Mesendoderm (in vitro differentiated cells): ENCODE measurements at regions not wholly inside any gene's neighbourhood (a gene's known extent, or its start where the extent isn't known, plus 50 kb on each side); places are given as distances from the start of the nearest gene placed in this dataset.

Experiments used
- DNase-seq: peaks from one replicate; pipeline ENCODE4 v3.0.0; 2013
- H2AK5ac ChIP-seq: 2 replicates; pipeline ENCODE4 v1.6.1; 2013; ENCODE audit warnings: low read length, inconsistent platforms
- H2BK120ac ChIP-seq: 2 replicates; pipeline ENCODE4 v1.6.1; 2013; ENCODE audit warnings: low read depth, mild to moderate bottlenecking, low read length, moderate library complexity, mixed read lengths
- H2BK15ac ChIP-seq: replicated peaks from 2 replicates; pipeline ENCODE4 v1.6.1; 2013; ENCODE audit warnings: low read depth, mild to moderate bottlenecking, moderate library complexity
- H2BK5ac ChIP-seq: 2 replicates; pipeline ENCODE4 v1.6.1; 2013; ENCODE audit warnings: low read length, inconsistent platforms
- H3K18ac ChIP-seq: 2 replicates; pipeline ENCODE4 v1.6.1; 2013; ENCODE audit warnings: mild to moderate bottlenecking, low read length, mixed read lengths
- H3K23ac ChIP-seq: one replicate; pipeline ENCODE4 v1.6.1; 2013; ENCODE audit warnings: low read length
- H3K27ac ChIP-seq: 2 replicates; pipeline ENCODE4 v1.5.1; 2013; ENCODE audit warnings: low read depth, mild to moderate bottlenecking, inconsistent platforms, low read length, moderate library complexity
- H3K27me3 ChIP-seq: 2 replicates; pipeline ENCODE4 v1.6.1; 2013; ENCODE audit warnings: low read length, control low read depth, mild to moderate bottlenecking, inconsistent platforms; ENCODE audit not compliant: insufficient read depth, poor library complexity
- H3K36me3 ChIP-seq: 2 replicates; pipeline ENCODE4 v1.6.1; 2013; ENCODE audit warnings: low read length, inconsistent platforms; ENCODE audit not compliant: control insufficient read depth, insufficient read depth
- H3K4ac ChIP-seq: one replicate; pipeline ENCODE4 v1.6.1; 2013; ENCODE audit warnings: low read depth, mild to moderate bottlenecking, low read length, moderate library complexity
- H3K4me1 ChIP-seq: 2 replicates; pipeline ENCODE4 v1.6.1; 2013; ENCODE audit warnings: low read depth, low read length, inconsistent platforms; ENCODE audit not compliant: control insufficient read depth
- H3K4me2 ChIP-seq: 2 replicates; pipeline ENCODE4 v1.6.1; 2013; ENCODE audit warnings: low read length
- H3K4me3 ChIP-seq: 2 replicates; pipeline ENCODE4 v1.5.1; 2013; ENCODE audit warnings: mild to moderate bottlenecking, low read length
- H3K56ac ChIP-seq: one replicate; pipeline ENCODE4 v1.6.1; 2013; ENCODE audit warnings: low read length
- H3K79me1 ChIP-seq: 2 replicates; pipeline ENCODE4 v1.6.1; 2013; ENCODE audit warnings: low read length, inconsistent platforms
- H3K79me2 ChIP-seq: 2 replicates; pipeline ENCODE4 v1.6.1; 2013; ENCODE audit warnings: mild to moderate bottlenecking, low read length; ENCODE audit not compliant: control insufficient read depth, insufficient read depth
- H3K9ac ChIP-seq: 2 replicates; pipeline ENCODE4 v1.6.1; 2013; ENCODE audit warnings: low read length, inconsistent platforms
- H4K5ac ChIP-seq: one replicate; pipeline ENCODE4 v1.6.1; 2013; ENCODE audit warnings: low read length
- H4K8ac ChIP-seq: one replicate; pipeline ENCODE4 v1.6.1; 2013; ENCODE audit warnings: low read depth, mild to moderate bottlenecking, control low read depth, low read length, moderate library complexity
- WGBS: extraction: QIAGEN DNeasy Blood & Tissue Kit; methylation state at CpG from one replicate; pipeline ENCODE4 v1.1.7; 2013; ENCODE audit warnings: low lambda C conversion rate, missing lambda C conversion rate; ENCODE audit not compliant: insufficient coverage; ENCODE audit errors: extremely low coverage; 5-methylcytosine and 5-hydroxymethylcytosine counted together

- no peak overlapping the region for H4K5ac ChIP-seq
- H3K27me3 ChIP-seq: no peaks in the 10 kb centered on the region
- peaks cover 2% of the 10 kb centered on the region for H3K4me1 ChIP-seq
- H3K4me3 ChIP-seq: no peak overlapping the region
- no peak overlapping the region for H4K8ac ChIP-seq
- no peak for DNase-seq
- no peak overlapping the region for H3K4me2 ChIP-seq
- H3K79me2 ChIP-seq: no peaks in the 10 kb centered on the region
- no peak overlapping the region for H3K9ac ChIP-seq
- no peak overlapping the region for H2AK5ac ChIP-seq
- H3K56ac ChIP-seq: no peak overlapping the region
- no peak overlapping the region for H3K4ac ChIP-seq
- no peaks in the 10 kb centered on the region for H3K79me1 ChIP-seq
- no peak overlapping the region for H3K18ac ChIP-seq
- no peak overlapping the region for H2BK15ac ChIP-seq
- H3K27ac ChIP-seq: no peak overlapping the region
- no peak overlapping the region for H3K23ac ChIP-seq
- H2BK120ac ChIP-seq: no peak overlapping the region
- H2BK5ac ChIP-seq: no peak overlapping the region
- no peaks in the 10 kb centered on the region for H3K36me3 ChIP-seq
Measured at GRCh38 chr20:47999166-47999565, 213.9 kb upstream of the SULF2 start.

- no peak overlapping the region for H3K18ac ChIP-seq
- no peak overlapping the region for H3K56ac ChIP-seq
- no peak overlapping the region for H4K8ac ChIP-seq
- no peaks in the 10 kb centered on the region for H3K79me2 ChIP-seq
- no peak overlapping the region for H2AK5ac ChIP-seq
- no peak overlapping the region for H2BK5ac ChIP-seq
- H2BK15ac ChIP-seq: no peak overlapping the region
- H3K27me3 ChIP-seq: no peaks in the 10 kb centered on the region
- no peak overlapping the region for H3K4me2 ChIP-seq
- peaks cover 2% of the 10 kb centered on the region for H3K4me1 ChIP-seq
- H3K9ac ChIP-seq: no peak overlapping the region
- no peaks in the 10 kb centered on the region for H3K36me3 ChIP-seq
- DNase-seq: peak; percentile 83
- no peak overlapping the region for H3K4me3 ChIP-seq
- H3K4ac ChIP-seq: no peak overlapping the region
- WGBS: no CpG with 5 or more reads among the region's 5 CpGs
- H3K79me1 ChIP-seq: no peaks in the 10 kb centered on the region
- no peak overlapping the region for H4K5ac ChIP-seq
- H3K27ac ChIP-seq: no peak overlapping the region
- H2BK120ac ChIP-seq: no peak overlapping the region
- H3K23ac ChIP-seq: no peak overlapping the region
Measured at GRCh38 chr20:47998736-47999135, 213.5 kb upstream of the SULF2 start.

GRCh38 chr20:47995661-47996060, 210.4 kb upstream of the SULF2 start:
- no peak overlapping the region for H4K8ac ChIP-seq
- H3K4me3 ChIP-seq: no peak overlapping the region

GRCh38 chr20:47993817-47994216, 208.5 kb upstream of the SULF2 start:
- no peak overlapping the region for H2BK5ac ChIP-seq
- no peak overlapping the region for H3K18ac ChIP-seq
- H2AK5ac ChIP-seq: no peak overlapping the region
- no CpG with 5 or more reads among the region's 3 CpGs for WGBS
- no peak overlapping the region for H3K56ac ChIP-seq
- H3K4me2 ChIP-seq: no peak overlapping the region
- no peak overlapping the region for H3K23ac ChIP-seq
- no peak overlapping the region for H3K4me3 ChIP-seq
- no peak overlapping the region for H4K8ac ChIP-seq
- peaks cover 1% of the 10 kb centered on the region for H3K4me1 ChIP-seq
- no peaks in the 10 kb centered on the region for H3K79me1 ChIP-seq
- no peak overlapping the region for H3K9ac ChIP-seq
- no peak overlapping the region for H3K4ac ChIP-seq
- H4K5ac ChIP-seq: no peak overlapping the region
- no peak overlapping the region for H2BK15ac ChIP-seq
- no peak overlapping the region for H2BK120ac ChIP-seq
- no peaks in the 10 kb centered on the region for H3K79me2 ChIP-seq
- H3K27ac ChIP-seq: no peak overlapping the region
- H3K27me3 ChIP-seq: no peaks in the 10 kb centered on the region
- no peaks in the 10 kb centered on the region for H3K36me3 ChIP-seq
- no peak for DNase-seq

More at GRCh38 chr20:47995661-47996060, 210.4 kb upstream of the SULF2 start:
- no peaks in the 10 kb centered on the region for H3K79me2 ChIP-seq
- no peak overlapping the region for H3K18ac ChIP-seq
- no peak overlapping the region for H2BK15ac ChIP-seq
- no peaks in the 10 kb centered on the region for H3K27me3 ChIP-seq
- H3K23ac ChIP-seq: no peak overlapping the region
- H3K4ac ChIP-seq: no peak overlapping the region
- DNase-seq: no peak
- WGBS: no CpG with 5 or more reads among the region's 6 CpGs
- H2AK5ac ChIP-seq: no peak overlapping the region
- H2BK120ac ChIP-seq: no peak overlapping the region
- H4K5ac ChIP-seq: no peak overlapping the region
- no peaks in the 10 kb centered on the region for H3K79me1 ChIP-seq
- H3K4me1 ChIP-seq: peaks cover 1% of the 10 kb centered on the region
- no peak overlapping the region for H3K27ac ChIP-seq
- H3K9ac ChIP-seq: no peak overlapping the region
- H2BK5ac ChIP-seq: no peak overlapping the region
- no peak overlapping the region for H3K56ac ChIP-seq
- no peak overlapping the region for H3K4me2 ChIP-seq
- H3K36me3 ChIP-seq: no peaks in the 10 kb centered on the region

- no peak overlapping the region for H2AK5ac ChIP-seq
- no CpG with 5 or more reads among the region's 9 CpGs for WGBS
- H3K27ac ChIP-seq: no peak overlapping the region
- no peak overlapping the region for H4K8ac ChIP-seq
- H2BK5ac ChIP-seq: no peak overlapping the region
- no peak overlapping the region for H3K56ac ChIP-seq
- H3K4me2 ChIP-seq: no peak overlapping the region
- no peak overlapping the region for H3K4ac ChIP-seq
- H3K9ac ChIP-seq: no peak overlapping the region
- peaks cover 1% of the 10 kb centered on the region for H3K4me1 ChIP-seq
- H3K23ac ChIP-seq: no peak overlapping the region
- no peak overlapping the region for H4K5ac ChIP-seq
- no peak overlapping the region for H2BK120ac ChIP-seq
- no peak overlapping the region for H3K4me3 ChIP-seq
- DNase-seq: no peak
- H3K18ac ChIP-seq: no peak overlapping the region
- H3K79me2 ChIP-seq: no peaks in the 10 kb centered on the region
- no peak overlapping the region for H2BK15ac ChIP-seq
- no peaks in the 10 kb centered on the region for H3K79me1 ChIP-seq
- no peaks in the 10 kb centered on the region for H3K36me3 ChIP-seq
- no peaks in the 10 kb centered on the region for H3K27me3 ChIP-seq
Measured at GRCh38 chr20:47993035-47993755, 207.9 kb upstream of the SULF2 start.

GRCh38 chr20:47991875-47992488, 206.7 kb upstream of the SULF2 start:
- Histone ChIP-seq H2BK120ac (no peak overlapping the region), H3K56ac (no peak overlapping the region), H3K18ac (no peak overlapping the region), H3K23ac (no peak overlapping the region), H4K5ac (no peak overlapping the region), H3K4me1 (peaks cover 1% of the 10 kb centered on the region), H2BK5ac (no peak overlapping the region), H3K27me3 (no peaks in the 10 kb centered on the region), H3K4me3 (no peak overlapping the region), H3K79me1 (no peaks in the 10 kb centered on the region), H3K4me2 (no peak overlapping the region), H4K8ac (no peak overlapping the region), H3K27ac (no peak overlapping the region), H3K36me3 (no peaks in the 10 kb centered on the region), H2BK15ac (no peak overlapping the region), H3K79me2 (no peaks in the 10 kb centered on the region), H2AK5ac (no peak overlapping the region), H3K4ac (no peak overlapping the region), H3K9ac (no peak overlapping the region)
- no CpG with 5 or more reads among the region's 9 CpGs for WGBS
- peak; percentile 68 for DNase-seq
